ENCODE measurements at regions not wholly inside any gene's neighbourhood (a gene's known extent, or its start where the extent isn't known, plus 50 kb on each side); places are given as distances from the start of the nearest gene placed in this dataset.

DNA sequence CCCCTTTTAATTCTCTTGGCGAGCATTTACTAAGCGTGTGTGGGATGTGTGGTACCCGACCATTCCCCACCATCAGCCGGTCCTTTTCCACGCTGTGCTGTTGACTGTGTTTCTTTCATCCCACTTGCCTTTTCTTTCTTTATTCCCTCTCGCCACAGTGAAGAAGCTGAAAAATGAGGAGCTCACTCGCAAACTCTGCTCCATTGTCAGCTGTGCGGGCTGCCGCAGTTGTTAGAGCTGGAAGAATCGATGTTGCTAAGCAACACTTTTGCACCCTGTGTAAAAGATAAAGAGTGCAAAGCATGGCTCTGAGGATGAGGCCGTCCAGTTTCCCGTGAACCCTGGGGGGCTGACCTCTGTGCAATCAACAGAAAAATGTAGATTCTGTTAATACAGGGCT lies 203.1 kb upstream of the NEBL start:
- DNase-seq (ENCODE audit: insufficient read length, low spot score, missing footprints) = no peak
- Histone ChIP-seq H2AFZ (ENCODE audit: low read length) (no peak overlapping the region), H3K4me1 (ENCODE audit: insufficient read depth, low read length) (no peaks in the 10 kb centered on the region), H3K27me3 (ENCODE audit: insufficient read depth, low read length) (no peaks in the 10 kb centered on the region), H3K79me2 (ENCODE audit: insufficient read depth, low read length) (no peaks in the 10 kb centered on the region), H4K20me1 (ENCODE audit: insufficient read depth, low read length) (no peaks in the 10 kb centered on the region), H3K27ac (ENCODE audit: low read depth, low read length) (no peak overlapping the region), H3K4me3 (ENCODE audit: insufficient read depth, low read length) (no peak overlapping the region), H3K9me3 (ENCODE audit: low read depth, low read length) (no peaks in the 10 kb centered on the region), H3K36me3 (ENCODE audit: insufficient read depth, low read length) (no peaks in the 10 kb centered on the region), H3K4me2 (ENCODE audit: insufficient read depth, low read length) (no peak overlapping the region)
- TF ChIP-seq, protein P1, sequence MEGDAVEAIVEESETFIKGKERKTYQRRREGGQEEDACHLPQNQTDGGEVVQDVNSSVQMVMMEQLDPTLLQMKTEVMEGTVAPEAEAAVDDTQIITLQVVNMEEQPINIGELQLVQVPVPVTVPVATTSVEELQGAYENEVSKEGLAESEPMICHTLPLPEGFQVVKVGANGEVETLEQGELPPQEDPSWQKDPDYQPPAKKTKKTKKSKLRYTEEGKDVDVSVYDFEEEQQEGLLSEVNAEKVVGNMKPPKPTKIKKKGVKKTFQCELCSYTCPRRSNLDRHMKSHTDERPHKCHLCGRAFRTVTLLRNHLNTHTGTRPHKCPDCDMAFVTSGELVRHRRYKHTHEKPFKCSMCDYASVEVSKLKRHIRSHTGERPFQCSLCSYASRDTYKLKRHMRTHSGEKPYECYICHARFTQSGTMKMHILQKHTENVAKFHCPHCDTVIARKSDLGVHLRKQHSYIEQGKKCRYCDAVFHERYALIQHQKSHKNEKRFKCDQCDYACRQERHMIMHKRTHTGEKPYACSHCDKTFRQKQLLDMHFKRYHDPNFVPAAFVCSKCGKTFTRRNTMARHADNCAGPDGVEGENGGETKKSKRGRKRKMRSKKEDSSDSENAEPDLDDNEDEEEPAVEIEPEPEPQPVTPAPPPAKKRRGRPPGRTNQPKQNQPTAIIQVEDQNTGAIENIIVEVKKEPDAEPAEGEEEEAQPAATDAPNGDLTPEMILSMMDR (IDR thresholded peaks at IDR 0.05; ENCODE audit: extremely low read depth, low read depth, low read length) = no peak

- Histone ChIP-seq H3K36me3 (ENCODE audit: insufficient read depth, low read length) (no peaks in the 10 kb centered on the region), H2AFZ (ENCODE audit: low read length) (no peak overlapping the region), H3K9me3 (ENCODE audit: low read depth, low read length) (no peaks in the 10 kb centered on the region), H3K4me2 (ENCODE audit: insufficient read depth, low read length) (no peak overlapping the region), H3K4me1 (ENCODE audit: insufficient read depth, low read length) (no peaks in the 10 kb centered on the region), H3K27ac (ENCODE audit: low read depth, low read length) (no peak overlapping the region), H3K27me3 (ENCODE audit: insufficient read depth, low read length) (no peaks in the 10 kb centered on the region), H3K4me3 (ENCODE audit: insufficient read depth, low read length) (no peak overlapping the region), H4K20me1 (ENCODE audit: insufficient read depth, low read length) (no peaks in the 10 kb centered on the region), H3K79me2 (ENCODE audit: insufficient read depth, low read length) (no peaks in the 10 kb centered on the region)
- TF ChIP-seq, protein P1 (IDR thresholded peaks at IDR 0.05; ENCODE audit: extremely low read depth, low read depth, low read length) = no peak
- DNase-seq (ENCODE audit: insufficient read length, low spot score, missing footprints) = no peak
These were observed 202.4 kb upstream of the NEBL start for GRCh38 chr10:21099291-21100062.

DNA sequence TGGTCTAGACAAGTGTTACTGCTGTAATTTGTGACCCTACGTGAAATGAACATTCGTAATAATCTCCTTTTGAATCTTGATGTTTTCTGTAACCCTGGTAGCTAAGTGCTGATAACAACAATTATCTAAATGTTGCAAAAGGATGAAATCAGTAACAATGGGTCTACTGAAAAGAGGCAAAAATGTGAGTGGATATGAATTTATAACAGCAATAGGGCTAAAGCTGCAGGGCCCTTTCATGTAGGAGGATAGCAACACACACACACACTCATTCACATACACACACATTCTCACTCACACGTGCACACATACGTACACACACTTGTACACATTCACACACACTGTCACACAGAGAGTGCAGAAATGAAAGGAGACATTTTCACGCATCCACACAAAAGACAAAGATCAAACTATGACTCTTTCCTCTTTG lies 200.8 kb upstream of the NEBL start:
- no peaks in the 10 kb centered on the region for H3K4me1 ChIP-seq (ENCODE audit: insufficient read depth, low read length)
- TF ChIP-seq, protein P1 (IDR thresholded peaks at IDR 0.05; ENCODE audit: extremely low read depth, low read depth, low read length) = no peak
- H3K36me3 ChIP-seq (ENCODE audit: insufficient read depth, low read length) = no peaks in the 10 kb centered on the region
- H3K4me2 ChIP-seq (ENCODE audit: insufficient read depth, low read length) = no peak overlapping the region
- H3K4me3 ChIP-seq (ENCODE audit: insufficient read depth, low read length) = no peak overlapping the region
- no peaks in the 10 kb centered on the region for H3K79me2 ChIP-seq (ENCODE audit: insufficient read depth, low read length)
- H3K9me3 ChIP-seq (ENCODE audit: low read depth, low read length) = no peaks in the 10 kb centered on the region
- no peaks in the 10 kb centered on the region for H4K20me1 ChIP-seq (ENCODE audit: insufficient read depth, low read length)
- H3K27me3 ChIP-seq (ENCODE audit: insufficient read depth, low read length) = no peaks in the 10 kb centered on the region
- no peak for DNase-seq (ENCODE audit: insufficient read length, low spot score, missing footprints)
- no peak overlapping the region for H3K27ac ChIP-seq (ENCODE audit: low read depth, low read length)
- H2AFZ ChIP-seq (ENCODE audit: low read length) = no peak overlapping the region

GRCh38 chr10:21095494-21096055 lies 198.5 kb upstream of the NEBL start:
- no peaks in the 10 kb centered on the region for H4K20me1 ChIP-seq (ENCODE audit: insufficient read depth, low read length)
- no peak overlapping the region for H2AFZ ChIP-seq (ENCODE audit: low read length)
- no peaks in the 10 kb centered on the region for H3K79me2 ChIP-seq (ENCODE audit: insufficient read depth, low read length)
- TF ChIP-seq, protein P1 (IDR thresholded peaks at IDR 0.05; ENCODE audit: extremely low read depth, low read depth, low read length) = no peak
- no peaks in the 10 kb centered on the region for H3K27me3 ChIP-seq (ENCODE audit: insufficient read depth, low read length)
- H3K4me3 ChIP-seq (ENCODE audit: insufficient read depth, low read length) = no peak overlapping the region
- H3K36me3 ChIP-seq (ENCODE audit: insufficient read depth, low read length) = no peaks in the 10 kb centered on the region
- H3K9me3 ChIP-seq (ENCODE audit: low read depth, low read length) = no peaks in the 10 kb centered on the region
- H3K4me2 ChIP-seq (ENCODE audit: insufficient read depth, low read length) = no peak overlapping the region
- no peak overlapping the region for H3K27ac ChIP-seq (ENCODE audit: low read depth, low read length)
- DNase-seq (ENCODE audit: insufficient read length, low spot score, missing footprints) = no peak
- H3K4me1 ChIP-seq (ENCODE audit: insufficient read depth, low read length) = no peaks in the 10 kb centered on the region
